HepG2 (cell line): ENCODE measurements at regions not wholly inside any gene's neighbourhood (a gene's known extent, or its start where the extent isn't known, plus 50 kb on each side); places are given as distances from the start of the nearest gene placed in this dataset.

Experiments used
- ATAC-seq: fragments of 200-7000 bp; cut with Tn5 transposase; 3 replicates; pipeline ENCODE4 v1.9.1; 2020; ENCODE audit warnings: mild to moderate bottlenecking, moderate library complexity
- BruUV-seq: library from RNA; stranded (reverse); fragments of 400-500 nt; replicated peaks from 2 replicates; lab custom pipeline; 2021; lab: Mats Ljungman, UMichigan
- CTCF ChIA-PET: fragments of 300-600 bp; formaldehyde crosslinking; extraction: SDS; loops from one replicate; lab custom pipeline; 2021; ENCODE audit warnings: low total read pairs, inconsistent platforms, low intra/inter-chr PET ratio; lab: Yijun Ruan, JAX
- POLR2A ChIA-PET: fragments of 350-600 bp; sonication (Branson Sonifier 250); formaldehyde crosslinking; loops from one replicate; lab custom pipeline; 2020; ENCODE audit warnings: antibody characterized with exemption, inconsistent platforms; lab: Yijun Ruan, JAX
- DNase-seq: peaks from one replicate; pipeline ENCODE4 v3.0.0-alpha.2; 2015; ENCODE audit warnings: low spot score
- FAIRE-seq: peaks from 3 replicates; lab custom pipeline; 2011; peaks lifted over from hg19 to GRCh38; lab: Jason Lieb, UNC
- H2AFZ ChIP-seq: one replicate; pipeline ENCODE4 v1.6.1; 2011; ENCODE audit warnings: low read length, inconsistent platforms
- H3K27ac ChIP-seq: fragments of 300-600 bp; 3 replicates; pipeline ENCODE4 v1.8.0; 2011; ENCODE audit warnings: mixed run types, mild to moderate bottlenecking, mixed read lengths, low read length, inconsistent platforms; ENCODE audit not compliant: insufficient read depth; ENCODE audit errors: extremely low read length
- H3K27me3 ChIP-seq, 2 experiments: fragments of 200-600 bp in 1 of 2; 2 replicates in 1 of 2; 3 replicates in 1 of 2; pipeline versions ENCODE4 v1.6.0 to v1.8.0; 2011; ENCODE audit warnings: low read length in 2 of 2, mild to moderate bottlenecking in 2 of 2, moderate library complexity in 2 of 2, inconsistent platforms in 1 of 2; ENCODE audit not compliant: insufficient read depth in 2 of 2, control insufficient read depth in 1 of 2
- H3K36me3 ChIP-seq, 2 experiments: fragments of 200-600 bp in 1 of 2; replicated peaks in 1 of 2; 2 replicates in 1 of 2; 3 replicates in 1 of 2; pipeline versions ENCODE4 v1.5.1 to v1.8.0; 2011; ENCODE audit warnings: low read length in 2 of 2, inconsistent platforms in 1 of 2; ENCODE audit not compliant: insufficient read depth in 2 of 2, control insufficient read depth in 1 of 2
- H3K4me1 ChIP-seq: 2 replicates; pipeline ENCODE4 v1.5.1; 2012; ENCODE audit warnings: low read length, inconsistent platforms; ENCODE audit not compliant: insufficient read depth
- H3K4me2 ChIP-seq: 2 replicates; pipeline ENCODE4 v1.6.0; 2011; ENCODE audit warnings: low read depth, low read length, inconsistent platforms
- H3K4me3 ChIP-seq, 3 experiments: fragments of 200-600 bp in 1 of 3; sonication (generic), shearing (Covaris generic) in 1 of 3; replicated peaks in 1 of 3; 2 replicates each; pipeline ENCODE4 v1.5.1; 2011 to 2016; ENCODE audit warnings: low read length in 3 of 3, inconsistent platforms in 2 of 3, low read depth in 2 of 3, mild to moderate bottlenecking in 2 of 3, control low read depth in 1 of 3, mixed read lengths in 1 of 3; ENCODE audit not compliant: insufficient read depth in 1 of 3
- H3K79me2 ChIP-seq: one replicate; pipeline ENCODE4 v1.6.1; 2011; ENCODE audit warnings: low read length, inconsistent platforms; ENCODE audit not compliant: insufficient read depth
- H3K9ac ChIP-seq: 2 replicates; pipeline ENCODE4 v1.6.0; 2011; ENCODE audit warnings: mild to moderate bottlenecking, low read depth, low read length, inconsistent platforms; ENCODE audit not compliant: insufficient read depth
- H3K9me3 ChIP-seq: 2 replicates; pipeline ENCODE4 v1.5.1; 2012; ENCODE audit warnings: mild to moderate bottlenecking, low read length
- H4K20me1 ChIP-seq: 2 replicates; pipeline ENCODE4 v1.6.0; 2011; ENCODE audit warnings: inconsistent platforms, mild to moderate bottlenecking, low read length, moderate library complexity; ENCODE audit not compliant: insufficient read depth
- FLYWCH1 ChIP-seq: sonication (generic); formaldehyde crosslinking; IDR thresholded peaks from 2 replicates; pipeline ENCODE4 v1.8.1; 2023; ENCODE audit warnings: mild to moderate bottlenecking, missing genetic modification reagents
- MAFG ChIP-seq: sonication (generic); formaldehyde crosslinking; IDR thresholded peaks from 2 replicates; pipeline ENCODE4 v1.5.1; 2020; ENCODE audit warnings: mild to moderate bottlenecking, missing genetic modification reagents
- MED8 ChIP-seq: sonication (generic); formaldehyde crosslinking; IDR thresholded peaks from 2 replicates; pipeline ENCODE4 v1.8.1; 2023; ENCODE audit warnings: mild to moderate bottlenecking, missing genetic modification reagents; ENCODE audit not compliant: insufficient replicate concordance
- NBN ChIP-seq: fragments of 450-650 bp; conservative IDR thresholded peaks from 2 replicates; pipeline ENCODE4 v1.6.1; 2017
- SAFB2 ChIP-seq: sonication (generic); formaldehyde crosslinking; IDR thresholded peaks from 2 replicates; pipeline ENCODE4 v1.5.1; 2020; ENCODE audit warnings: missing genetic modification reagents, low read depth, mild to moderate bottlenecking, borderline replicate concordance
- SMAD3 ChIP-seq: sonication (generic); formaldehyde crosslinking; IDR thresholded peaks from 2 replicates; pipeline ENCODE4 v1.4.0; 2020; ENCODE audit warnings: missing genetic modification reagents
- SMARCE1 ChIP-seq: fragments of 450-650 bp; IDR thresholded peaks from 2 replicates; pipeline ENCODE4 v1.6.1; 2017; ENCODE audit warnings: borderline replicate concordance
- SP5 ChIP-seq: IDR thresholded peaks from 2 replicates; pipeline ENCODE4 v1.6.1; 2016; ENCODE audit warnings: low read depth, borderline replicate concordance
- SRSF1 ChIP-seq: fragments of 200-400 bp; formaldehyde crosslinking; optimal IDR thresholded peaks from 2 replicates; pipeline ENCODE3; 2017; ENCODE audit warnings: mild to moderate bottlenecking, low read depth, low read length, moderate library complexity
- ZNF382 ChIP-seq: sonication (generic); formaldehyde crosslinking; IDR thresholded peaks from 2 replicates; pipeline ENCODE4 v1.5.0; 2020; ENCODE audit warnings: missing genetic modification reagents, mild to moderate bottlenecking, borderline replicate concordance
- ZNF589 ChIP-seq: sonication (generic); formaldehyde crosslinking; conservative IDR thresholded peaks from 2 replicates; pipeline ENCODE4 v1.8.0; 2022; ENCODE audit warnings: mild to moderate bottlenecking, moderate library complexity, missing genetic modification reagents
- ZNF619 ChIP-seq: sonication (generic); formaldehyde crosslinking; IDR thresholded peaks from 2 replicates; pipeline ENCODE4 v1.4.0; 2020; ENCODE audit warnings: mild to moderate bottlenecking, missing genetic modification reagents
- in situ Hi-C: cut with HindIII; loops from 2 replicates; pipeline ENCODE4 v1.10.0; 2017; ENCODE audit warnings: low pct_unique_long_range_greater_than_20kb; ENCODE audit not compliant: extremely low pct_ligation_motif_present
- intact Hi-C: fragments of 100-400 bp; cut with micrococcal nuclease; formaldehyde crosslinking; loops from one replicate; pipeline ENCODE4 v1.10.0; 2022; ENCODE audit not compliant: unreplicated experiment
- TF ChIP-seq, protein P1 (sequence below): sonication (generic); formaldehyde crosslinking; IDR thresholded peaks from 2 replicates; pipeline ENCODE4 v1.5.0; 2020; ENCODE audit warnings: missing genetic modification reagents
- TF ChIP-seq, protein P2 (sequence below): sonication (generic); formaldehyde crosslinking; IDR thresholded peaks from 2 replicates; pipeline ENCODE4 v1.9.0; 2021; ENCODE audit warnings: mild to moderate bottlenecking, missing genetic modification reagents

DNA sequence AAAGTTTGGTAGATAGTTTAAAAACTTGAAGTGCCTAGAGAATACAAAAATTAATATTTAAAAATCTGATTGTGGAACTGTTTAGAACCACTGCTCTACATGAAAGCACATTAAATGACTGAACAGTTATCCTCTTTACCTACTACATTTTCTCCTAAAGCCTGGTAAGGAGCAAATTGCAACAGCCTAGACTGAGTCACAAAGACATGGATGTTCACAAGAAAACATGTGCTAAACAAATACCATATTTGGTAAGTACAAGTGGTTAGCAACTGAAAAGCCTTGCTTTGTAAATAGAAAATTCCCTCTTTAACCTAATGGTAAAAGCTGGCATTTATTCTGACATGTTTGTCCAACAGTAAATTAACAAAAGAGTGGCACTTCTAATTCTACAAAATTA is 203.1 kb downstream of the FBXO8 start:
- H3K79me2 ChIP-seq, result no peaks in the 10 kb centered on the region
- POLR2A ChIA-PET, result no interaction called here
- no peak overlapping the region for H2AFZ ChIP-seq
- CTCF ChIA-PET, result no interaction called here
- FAIRE-seq (no peak), DNase-seq (no peak), ATAC-seq (no peak)
- no TSS peak for BruUV-seq
- no peaks in the 10 kb centered on the region for H3K4me1 ChIP-seq
- H3K27me3 ChIP-seq, result no peaks in the 10 kb centered on the region
- TF ChIP-seq MAFG (CRISPR knock-in tag), result no peak
- TF ChIP-seq SP5 (CRISPR knock-in tag), result no peak
- in situ Hi-C loops, result no loop called here
- intact Hi-C loops, result no loop called here
- H3K27ac ChIP-seq, result no peak overlapping the region
- H3K9ac ChIP-seq, result no peak overlapping the region
- H3K4me3 ChIP-seq, result no peak overlapping the region
- H3K36me3 ChIP-seq, result no peaks in the 10 kb centered on the region
- H3K9me3 ChIP-seq, result no peaks in the 10 kb centered on the region
- no peaks in the 10 kb centered on the region for H4K20me1 ChIP-seq
- no peak overlapping the region for H3K4me2 ChIP-seq

DNA sequence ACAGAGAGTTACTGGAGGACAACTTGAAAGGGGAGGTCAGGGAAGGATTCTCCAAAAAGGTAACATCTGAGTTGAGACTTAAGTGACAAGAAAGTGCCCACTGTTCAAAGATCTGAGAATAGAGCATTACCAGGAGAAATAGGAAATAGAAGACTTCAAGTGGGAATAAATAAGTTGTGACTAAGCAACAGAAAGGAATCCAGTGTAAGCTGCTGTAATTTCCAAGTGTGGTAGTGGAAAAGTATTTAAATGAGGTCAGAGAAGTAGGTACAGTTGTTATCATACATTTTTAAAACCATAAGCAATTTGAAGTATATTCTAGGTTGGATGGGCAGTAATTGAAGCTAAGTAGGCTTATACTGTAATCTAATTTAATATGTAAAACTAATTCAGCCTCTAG is 211.9 kb downstream of the FBXO8 start:
- Histone ChIP-seq H3K9me3 (no peaks in the 10 kb centered on the region), H3K79me2 (no peaks in the 10 kb centered on the region), H3K27me3 (no peaks in the 10 kb centered on the region), H3K36me3 (no peaks in the 10 kb centered on the region), H2AFZ (no peak overlapping the region), H3K27ac (no peak overlapping the region), H3K4me2 (no peak overlapping the region), H3K4me1 (no peaks in the 10 kb centered on the region), H3K9ac (no peak overlapping the region), H3K4me3 (no peak overlapping the region), H4K20me1 (no peaks in the 10 kb centered on the region)
- ChIA-PET CTCF (no interaction called here), POLR2A (no interaction called here)
- no TSS peak for BruUV-seq
- in situ Hi-C loops (no loop called here), intact Hi-C loops (no loop called here)
- DNase-seq, result no peak
- no peak for FAIRE-seq
- no peak for ATAC-seq
- TF ChIP-seq ZNF589 (CRISPR knock-in tag), result no peak
- TF ChIP-seq SMARCE1, result no peak
- TF ChIP-seq FLYWCH1 (CRISPR knock-in tag), result no peak
- no peak for TF ChIP-seq SAFB2 (CRISPR knock-in tag)
- no peak for TF ChIP-seq NBN
- TF ChIP-seq SRSF1, result no peak
- no peak for TF ChIP-seq ZNF382
- TF ChIP-seq, protein P1, sequence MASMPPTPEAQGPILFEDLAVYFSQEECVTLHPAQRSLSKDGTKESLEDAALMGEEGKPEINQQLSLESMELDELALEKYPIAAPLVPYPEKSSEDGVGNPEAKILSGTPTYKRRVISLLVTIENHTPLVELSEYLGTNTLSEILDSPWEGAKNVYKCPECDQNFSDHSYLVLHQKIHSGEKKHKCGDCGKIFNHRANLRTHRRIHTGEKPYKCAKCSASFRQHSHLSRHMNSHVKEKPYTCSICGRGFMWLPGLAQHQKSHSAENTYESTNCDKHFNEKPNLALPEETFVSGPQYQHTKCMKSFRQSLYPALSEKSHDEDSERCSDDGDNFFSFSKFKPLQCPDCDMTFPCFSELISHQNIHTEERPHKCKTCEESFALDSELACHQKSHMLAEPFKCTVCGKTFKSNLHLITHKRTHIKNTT, result no peak
- no peak for TF ChIP-seq ZNF619 (CRISPR knock-in tag)
- no peak for TF ChIP-seq MED8 (CRISPR knock-in tag)
- no peak for TF ChIP-seq SMAD3 (CRISPR knock-in tag)
- TF ChIP-seq, protein P2, sequence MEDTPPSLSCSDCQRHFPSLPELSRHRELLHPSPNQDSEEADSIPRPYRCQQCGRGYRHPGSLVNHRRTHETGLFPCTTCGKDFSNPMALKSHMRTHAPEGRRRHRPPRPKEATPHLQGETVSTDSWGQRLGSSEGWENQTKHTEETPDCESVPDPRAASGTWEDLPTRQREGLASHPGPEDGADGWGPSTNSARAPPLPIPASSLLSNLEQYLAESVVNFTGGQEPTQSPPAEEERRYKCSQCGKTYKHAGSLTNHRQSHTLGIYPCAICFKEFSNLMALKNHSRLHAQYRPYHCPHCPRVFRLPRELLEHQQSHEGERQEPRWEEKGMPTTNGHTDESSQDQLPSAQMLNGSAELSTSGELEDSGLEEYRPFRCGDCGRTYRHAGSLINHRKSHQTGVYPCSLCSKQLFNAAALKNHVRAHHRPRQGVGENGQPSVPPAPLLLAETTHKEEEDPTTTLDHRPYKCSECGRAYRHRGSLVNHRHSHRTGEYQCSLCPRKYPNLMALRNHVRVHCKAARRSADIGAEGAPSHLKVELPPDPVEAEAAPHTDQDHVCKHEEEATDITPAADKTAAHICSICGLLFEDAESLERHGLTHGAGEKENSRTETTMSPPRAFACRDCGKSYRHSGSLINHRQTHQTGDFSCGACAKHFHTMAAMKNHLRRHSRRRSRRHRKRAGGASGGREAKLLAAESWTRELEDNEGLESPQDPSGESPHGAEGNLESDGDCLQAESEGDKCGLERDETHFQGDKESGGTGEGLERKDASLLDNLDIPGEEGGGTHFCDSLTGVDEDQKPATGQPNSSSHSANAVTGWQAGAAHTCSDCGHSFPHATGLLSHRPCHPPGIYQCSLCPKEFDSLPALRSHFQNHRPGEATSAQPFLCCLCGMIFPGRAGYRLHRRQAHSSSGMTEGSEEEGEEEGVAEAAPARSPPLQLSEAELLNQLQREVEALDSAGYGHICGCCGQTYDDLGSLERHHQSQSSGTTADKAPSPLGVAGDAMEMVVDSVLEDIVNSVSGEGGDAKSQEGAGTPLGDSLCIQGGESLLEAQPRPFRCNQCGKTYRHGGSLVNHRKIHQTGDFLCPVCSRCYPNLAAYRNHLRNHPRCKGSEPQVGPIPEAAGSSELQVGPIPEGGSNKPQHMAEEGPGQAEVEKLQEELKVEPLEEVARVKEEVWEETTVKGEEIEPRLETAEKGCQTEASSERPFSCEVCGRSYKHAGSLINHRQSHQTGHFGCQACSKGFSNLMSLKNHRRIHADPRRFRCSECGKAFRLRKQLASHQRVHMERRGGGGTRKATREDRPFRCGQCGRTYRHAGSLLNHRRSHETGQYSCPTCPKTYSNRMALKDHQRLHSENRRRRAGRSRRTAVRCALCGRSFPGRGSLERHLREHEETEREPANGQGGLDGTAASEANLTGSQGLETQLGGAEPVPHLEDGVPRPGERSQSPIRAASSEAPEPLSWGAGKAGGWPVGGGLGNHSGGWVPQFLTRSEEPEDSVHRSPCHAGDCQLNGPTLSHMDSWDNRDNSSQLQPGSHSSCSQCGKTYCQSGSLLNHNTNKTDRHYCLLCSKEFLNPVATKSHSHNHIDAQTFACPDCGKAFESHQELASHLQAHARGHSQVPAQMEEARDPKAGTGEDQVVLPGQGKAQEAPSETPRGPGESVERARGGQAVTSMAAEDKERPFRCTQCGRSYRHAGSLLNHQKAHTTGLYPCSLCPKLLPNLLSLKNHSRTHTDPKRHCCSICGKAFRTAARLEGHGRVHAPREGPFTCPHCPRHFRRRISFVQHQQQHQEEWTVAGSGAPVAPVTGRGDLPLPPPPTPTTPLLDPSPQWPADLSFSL (CRISPR knock-in tag), result no peak
